ENCODE measurements at regions not wholly inside any gene's neighbourhood (a gene's known extent, or its start where the extent isn't known, plus 50 kb on each side); places are given as distances from the start of the nearest gene placed in this dataset.

DNA sequence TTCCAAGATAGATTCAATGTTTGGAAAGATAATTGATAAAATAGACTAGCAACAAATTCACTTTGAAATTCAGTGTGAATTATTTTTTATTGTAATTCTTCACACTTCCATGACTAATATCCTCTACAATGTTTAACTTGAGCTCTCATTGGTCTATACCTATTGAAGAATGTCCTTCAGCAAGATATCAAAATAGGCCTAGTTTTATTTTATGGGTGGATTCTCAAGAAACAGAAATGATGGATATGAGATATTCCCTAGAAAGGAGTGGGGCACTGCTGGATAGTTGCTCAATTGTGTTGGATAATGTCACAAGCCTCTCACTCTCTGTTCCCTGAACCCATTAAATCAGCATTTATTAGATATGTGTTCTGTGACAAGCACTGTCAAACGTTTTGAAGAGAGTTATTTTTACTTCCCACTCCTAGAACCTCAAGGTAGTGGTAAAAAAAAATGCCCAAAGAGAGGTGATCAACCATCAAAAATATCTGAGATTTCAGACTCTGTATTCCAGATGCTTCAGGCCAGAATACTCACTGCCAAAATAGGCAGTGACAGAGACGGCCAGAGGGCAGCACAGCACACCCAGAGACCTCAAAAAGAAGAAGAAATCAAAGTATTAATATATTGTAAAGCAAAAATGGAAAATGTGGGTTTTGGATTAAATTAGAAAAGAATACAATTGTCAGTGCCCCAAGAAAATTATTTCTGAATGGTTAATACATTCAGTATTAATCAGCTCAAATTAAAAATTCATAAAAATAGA is 87.5 kb downstream of the TRIB2 start:
- no peaks in the 10 kb centered on the region for H3F3A ChIP-seq (replicated peaks; ENCODE audit: low read depth)
- peaks cover 10% of the 10 kb centered on the region; the same call in 2 of the 3 replicates for H3K4me1 Mint-ChIP-seq
- no peak overlapping the region for H3K4me3 Mint-ChIP-seq
- H3K9me3 Mint-ChIP-seq, result peaks cover 11% of the 10 kb centered on the region
- H3K36me3 ChIP-seq (ENCODE audit: insufficient read depth), result no peaks in the 10 kb centered on the region
- H3K4me3 ChIP-seq, result no peak overlapping the region
- no peaks in the 10 kb centered on the region for H3K27me3 ChIP-seq (ENCODE audit: insufficient read depth)
- no peak; the same call in 2 of the 3 replicates for ATAC-seq
- peak overlapping the region; percentile 68 for H3K27ac Mint-ChIP-seq
- H3K4me2 ChIP-seq, result no peak overlapping the region
- no peak for DNase-seq (ENCODE audit: low spot score)
- H2AFZ ChIP-seq, result no peak overlapping the region
- H4K20me1 ChIP-seq (replicated peaks; ENCODE audit: insufficient read depth), result no peaks in the 10 kb centered on the region
- no peaks in the 10 kb centered on the region for H3K79me2 ChIP-seq (replicated peaks; ENCODE audit: insufficient read depth)
- H3K9me2 ChIP-seq (ENCODE audit: insufficient read depth), result peaks cover 4% of the 10 kb centered on the region; the same call in 1 of the 2 replicates
- no peak overlapping the region for H3K27ac ChIP-seq (ENCODE audit: low read depth)
- H3K4me1 ChIP-seq (ENCODE audit: insufficient read depth), result peaks cover 8% of the 10 kb centered on the region
- H3K36me3 Mint-ChIP-seq (ENCODE audit: low read depth), result peaks cover 7% of the 10 kb centered on the region; the same call in 2 of the 3 replicates
- no peaks in the 10 kb centered on the region for H3K27me3 Mint-ChIP-seq (ENCODE audit: insufficient read depth, low read depth, poor library complexity)
- no peak for TF ChIP-seq EZH2 (IDR thresholded peaks at IDR 0.05; ENCODE audit: low read depth, unreplicated experiment)
- TF ChIP-seq CREB1 (CRISPR knock-in tag; IDR thresholded peaks at IDR 0.05; ENCODE audit: low read depth), result no peak
- TF ChIP-seq, protein P1, sequence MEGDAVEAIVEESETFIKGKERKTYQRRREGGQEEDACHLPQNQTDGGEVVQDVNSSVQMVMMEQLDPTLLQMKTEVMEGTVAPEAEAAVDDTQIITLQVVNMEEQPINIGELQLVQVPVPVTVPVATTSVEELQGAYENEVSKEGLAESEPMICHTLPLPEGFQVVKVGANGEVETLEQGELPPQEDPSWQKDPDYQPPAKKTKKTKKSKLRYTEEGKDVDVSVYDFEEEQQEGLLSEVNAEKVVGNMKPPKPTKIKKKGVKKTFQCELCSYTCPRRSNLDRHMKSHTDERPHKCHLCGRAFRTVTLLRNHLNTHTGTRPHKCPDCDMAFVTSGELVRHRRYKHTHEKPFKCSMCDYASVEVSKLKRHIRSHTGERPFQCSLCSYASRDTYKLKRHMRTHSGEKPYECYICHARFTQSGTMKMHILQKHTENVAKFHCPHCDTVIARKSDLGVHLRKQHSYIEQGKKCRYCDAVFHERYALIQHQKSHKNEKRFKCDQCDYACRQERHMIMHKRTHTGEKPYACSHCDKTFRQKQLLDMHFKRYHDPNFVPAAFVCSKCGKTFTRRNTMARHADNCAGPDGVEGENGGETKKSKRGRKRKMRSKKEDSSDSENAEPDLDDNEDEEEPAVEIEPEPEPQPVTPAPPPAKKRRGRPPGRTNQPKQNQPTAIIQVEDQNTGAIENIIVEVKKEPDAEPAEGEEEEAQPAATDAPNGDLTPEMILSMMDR (conservative IDR thresholded peaks at IDR 0.05; ENCODE audit: low read depth in 2 of 2), result 0 out of 4 replicates have a peak, but pooled peaks of 1 of the 2 experiments have one; percentile 17

DNA sequence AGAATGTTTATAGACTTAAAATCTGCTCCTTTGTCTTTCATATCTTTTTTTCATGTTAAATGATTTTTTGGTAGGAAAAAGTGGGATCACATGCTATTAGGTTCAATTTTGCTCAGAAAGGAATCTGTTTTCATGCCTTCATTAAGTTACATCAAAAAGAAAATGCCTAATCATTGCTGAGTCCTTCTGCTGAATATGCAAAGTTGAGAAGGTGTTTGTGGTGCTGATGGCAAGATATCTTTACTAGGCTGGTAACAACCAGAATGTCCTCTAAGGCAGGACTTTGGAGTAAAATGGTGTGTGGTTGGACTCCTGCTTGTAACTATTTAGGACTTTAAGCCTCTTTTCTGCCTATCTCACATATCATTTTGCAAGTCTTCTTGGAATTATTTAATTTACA is 88.3 kb downstream of the TRIB2 start:
- H3K27me3 Mint-ChIP-seq (ENCODE audit: insufficient read depth, low read depth, poor library complexity), result no peaks in the 10 kb centered on the region
- peaks cover 7% of the 10 kb centered on the region; the same call in 2 of the 3 replicates for H3K36me3 Mint-ChIP-seq (ENCODE audit: low read depth)
- H3K4me3 Mint-ChIP-seq, result no peak overlapping the region

More for the DNA sequence above, 88.3 kb downstream of the TRIB2 start:
- DNase-seq (ENCODE audit: low spot score), result no peak
- Histone ChIP-seq H3F3A (replicated peaks; ENCODE audit: low read depth) (no peaks in the 10 kb centered on the region), H3K4me2 (peak overlapping the region; percentile 40; the same call in 1 of the 2 replicates), H4K20me1 (replicated peaks; ENCODE audit: insufficient read depth) (no peaks in the 10 kb centered on the region), H3K27me3 (ENCODE audit: insufficient read depth) (no peaks in the 10 kb centered on the region), H3K9me2 (ENCODE audit: insufficient read depth) (no peaks in the 10 kb centered on the region), H3K4me3 (no peak overlapping the region), H3K79me2 (replicated peaks; ENCODE audit: insufficient read depth) (no peaks in the 10 kb centered on the region), H2AFZ (no peak overlapping the region), H3K27ac (ENCODE audit: low read depth) (no peak overlapping the region), H3K4me1 (ENCODE audit: insufficient read depth) (peaks cover 8% of the 10 kb centered on the region), H3K36me3 (ENCODE audit: insufficient read depth) (no peaks in the 10 kb centered on the region)
- ATAC-seq, result no peak; the same call in 2 of the 3 replicates
- Mint-ChIP-seq H3K9me3 (peaks cover 11% of the 10 kb centered on the region), H3K4me1 (peaks cover 13% of the 10 kb centered on the region; the same call in 2 of the 3 replicates), H3K27ac (peak overlapping the region; percentile 83)
- TF ChIP-seq ZNF114 (CRISPR knock-in tag; IDR thresholded peaks at IDR 0.05) (no peak), CREB1 (CRISPR knock-in tag; IDR thresholded peaks at IDR 0.05; ENCODE audit: low read depth) (no peak), EZH2phosphoT487 (IDR thresholded peaks at IDR 0.05; ENCODE audit: unreplicated experiment) (no peak), POLR2AphosphoS5 (IDR thresholded peaks at IDR 0.05; ENCODE audit: low read depth) (no peak), NANOG (IDR thresholded peaks at IDR 0.05; ENCODE audit: borderline replicate concordance) (no peak)
- TF ChIP-seq, protein P2, sequence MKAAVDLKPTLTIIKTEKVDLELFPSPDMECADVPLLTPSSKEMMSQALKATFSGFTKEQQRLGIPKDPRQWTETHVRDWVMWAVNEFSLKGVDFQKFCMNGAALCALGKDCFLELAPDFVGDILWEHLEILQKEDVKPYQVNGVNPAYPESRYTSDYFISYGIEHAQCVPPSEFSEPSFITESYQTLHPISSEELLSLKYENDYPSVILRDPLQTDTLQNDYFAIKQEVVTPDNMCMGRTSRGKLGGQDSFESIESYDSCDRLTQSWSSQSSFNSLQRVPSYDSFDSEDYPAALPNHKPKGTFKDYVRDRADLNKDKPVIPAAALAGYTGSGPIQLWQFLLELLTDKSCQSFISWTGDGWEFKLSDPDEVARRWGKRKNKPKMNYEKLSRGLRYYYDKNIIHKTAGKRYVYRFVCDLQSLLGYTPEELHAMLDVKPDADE (IDR thresholded peaks at IDR 0.05), result no peak
- TF ChIP-seq, protein P3, sequence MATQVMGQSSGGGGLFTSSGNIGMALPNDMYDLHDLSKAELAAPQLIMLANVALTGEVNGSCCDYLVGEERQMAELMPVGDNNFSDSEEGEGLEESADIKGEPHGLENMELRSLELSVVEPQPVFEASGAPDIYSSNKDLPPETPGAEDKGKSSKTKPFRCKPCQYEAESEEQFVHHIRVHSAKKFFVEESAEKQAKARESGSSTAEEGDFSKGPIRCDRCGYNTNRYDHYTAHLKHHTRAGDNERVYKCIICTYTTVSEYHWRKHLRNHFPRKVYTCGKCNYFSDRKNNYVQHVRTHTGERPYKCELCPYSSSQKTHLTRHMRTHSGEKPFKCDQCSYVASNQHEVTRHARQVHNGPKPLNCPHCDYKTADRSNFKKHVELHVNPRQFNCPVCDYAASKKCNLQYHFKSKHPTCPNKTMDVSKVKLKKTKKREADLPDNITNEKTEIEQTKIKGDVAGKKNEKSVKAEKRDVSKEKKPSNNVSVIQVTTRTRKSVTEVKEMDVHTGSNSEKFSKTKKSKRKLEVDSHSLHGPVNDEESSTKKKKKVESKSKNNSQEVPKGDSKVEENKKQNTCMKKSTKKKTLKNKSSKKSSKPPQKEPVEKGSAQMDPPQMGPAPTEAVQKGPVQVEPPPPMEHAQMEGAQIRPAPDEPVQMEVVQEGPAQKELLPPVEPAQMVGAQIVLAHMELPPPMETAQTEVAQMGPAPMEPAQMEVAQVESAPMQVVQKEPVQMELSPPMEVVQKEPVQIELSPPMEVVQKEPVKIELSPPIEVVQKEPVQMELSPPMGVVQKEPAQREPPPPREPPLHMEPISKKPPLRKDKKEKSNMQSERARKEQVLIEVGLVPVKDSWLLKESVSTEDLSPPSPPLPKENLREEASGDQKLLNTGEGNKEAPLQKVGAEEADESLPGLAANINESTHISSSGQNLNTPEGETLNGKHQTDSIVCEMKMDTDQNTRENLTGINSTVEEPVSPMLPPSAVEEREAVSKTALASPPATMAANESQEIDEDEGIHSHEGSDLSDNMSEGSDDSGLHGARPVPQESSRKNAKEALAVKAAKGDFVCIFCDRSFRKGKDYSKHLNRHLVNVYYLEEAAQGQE (IDR thresholded peaks at IDR 0.05; ENCODE audit: unreplicated experiment), result no peak
- TF ChIP-seq, protein P1 (conservative IDR thresholded peaks at IDR 0.05; ENCODE audit: low read depth in 2 of 2), result no peak
